NCI-H748 (cell line): ENCODE measurements at regions not wholly inside any gene's neighbourhood (a gene's known extent, or its start where the extent isn't known, plus 50 kb on each side); places are given as distances from the start of the nearest gene placed in this dataset.
"Not testable (repeated sequence)": the region's sequence is repeated elsewhere in the genome, so short reads cannot be mapped to it uniquely, and the experiment has no call there.

Experiments
- DNase-seq: peaks from one replicate; lab custom pipeline; 2025; ENCODE audit not compliant: unreplicated experiment; lab: John Stamatoyannopoulos, UW

- DNase-seq, result no peak
Measured at GRCh38 chr4:111986095-111986494, 159.2 kb upstream of the FAM241A start.

- DNase-seq, result peak; percentile 70
Measured at GRCh38 chr4:111988514-111988913, 156.7 kb upstream of the FAM241A start.

- no peak for DNase-seq
Measured at GRCh38 chr4:111989817-111990216, 155.4 kb upstream of the FAM241A start.

- DNase-seq, result no peak
Measured at GRCh38 chr4:111991163-111991562, 154.1 kb upstream of the FAM241A start.

GRCh38 chr4:111991797-111992196 lies 153.5 kb upstream of the FAM241A start:
- no peak for DNase-seq

- no peak for DNase-seq
Measured at GRCh38 chr4:111992351-111993168, 152.7 kb upstream of the FAM241A start.

GRCh38 chr4:111994392-111994791 lies 150.9 kb upstream of the FAM241A start:
- DNase-seq, result no peak

GRCh38 chr4:111997785-111998184 lies 147.5 kb upstream of the FAM241A start:
- no peak for DNase-seq

GRCh38 chr4:111999801-112000200 lies 145.5 kb upstream of the FAM241A start:
- DNase-seq, result no peak

GRCh38 chr4:112001041-112001440 lies 144.2 kb upstream of the FAM241A start:
- DNase-seq, result peak; percentile 28

- peak; percentile 47 for DNase-seq
Measured at GRCh38 chr4:112002248-112002661, 143.0 kb upstream of the FAM241A start.

GRCh38 chr4:112003231-112003907 lies 141.9 kb upstream of the FAM241A start:
- DNase-seq, result no peak

- no peak for DNase-seq
Measured at GRCh38 chr4:112005027-112005426, 140.2 kb upstream of the FAM241A start.

- no peak for DNase-seq
Measured at GRCh38 chr4:112007391-112007790, 137.9 kb upstream of the FAM241A start.

- no peak for DNase-seq
Measured at GRCh38 chr4:112015960-112016359, 129.3 kb upstream of the FAM241A start.

- peak; percentile 66 for DNase-seq
Measured at GRCh38 chr4:112023402-112023950, 121.8 kb upstream of the FAM241A start.

- DNase-seq, result no peak
Measured at GRCh38 chr4:112026058-112026457, 119.2 kb upstream of the FAM241A start.

- DNase-seq, result peak; percentile 28
Measured at GRCh38 chr4:112029771-112030171, 115.5 kb upstream of the FAM241A start.

GRCh38 chr4:112031712-112032328 lies 113.4 kb upstream of the FAM241A start:
- peak; percentile 49 for DNase-seq

GRCh38 chr4:112036886-112037285 lies 108.4 kb upstream of the FAM241A start:
- no peak for DNase-seq

GRCh38 chr4:112038861-112039260 lies 106.4 kb upstream of the FAM241A start:
- no peak for DNase-seq

- not testable (repeated sequence) for DNase-seq
Measured at GRCh38 chr4:112049119-112049518, 96.1 kb upstream of the FAM241A start.
